CD4-positive, alpha-beta T cell treated with Interleukin-17A for 1 hour (primary cell): ENCODE measurements at regions not wholly inside any gene's neighbourhood (a gene's known extent, or its start where the extent isn't known, plus 50 kb on each side); places are given as distances from the start of the nearest gene placed in this dataset.
A peak's percentile ranks its signal among the peaks of the same experiment; 100 is the strongest.
"Not testable (repeated sequence)": the region's sequence is repeated elsewhere in the genome, so short reads cannot be mapped to it uniquely, and the experiment has no call there.

ENCODE experiments used
- DNase-seq: peaks from one replicate; pipeline ENCODE4 v3.0.0-alpha.2; 2020

DNA sequence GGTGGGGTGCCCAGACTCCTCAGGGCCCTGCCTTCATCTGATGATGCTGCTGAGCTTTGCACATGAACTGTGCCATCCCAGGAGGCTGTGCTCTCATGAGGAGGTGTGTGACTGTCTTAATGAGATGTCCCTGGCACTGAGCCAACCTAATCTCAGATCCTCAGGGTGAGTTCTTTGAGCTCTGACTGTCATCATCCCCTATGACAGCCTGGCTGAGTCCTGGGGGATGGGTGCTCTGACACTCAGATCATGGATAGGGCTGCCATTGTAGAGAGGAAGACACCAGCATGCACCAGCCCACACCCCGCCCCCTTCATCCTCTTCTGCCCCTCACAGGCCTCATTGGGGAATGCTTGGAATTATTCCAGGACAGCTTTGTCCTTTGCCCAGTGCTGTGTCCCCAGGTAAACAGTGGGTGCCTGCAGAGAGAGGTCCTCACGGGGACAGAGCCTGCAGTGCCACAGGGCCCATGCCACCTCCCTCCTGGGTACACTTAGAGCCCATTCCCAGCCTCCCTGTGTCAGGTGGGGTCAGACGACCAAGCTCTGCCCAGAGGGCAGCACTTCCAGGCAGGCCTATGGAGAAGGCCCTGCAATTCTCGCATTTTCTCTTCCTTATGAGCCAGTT, 310.1 kb upstream of the SFSWAP start:
- not testable (repeated sequence) for DNase-seq

DNA sequence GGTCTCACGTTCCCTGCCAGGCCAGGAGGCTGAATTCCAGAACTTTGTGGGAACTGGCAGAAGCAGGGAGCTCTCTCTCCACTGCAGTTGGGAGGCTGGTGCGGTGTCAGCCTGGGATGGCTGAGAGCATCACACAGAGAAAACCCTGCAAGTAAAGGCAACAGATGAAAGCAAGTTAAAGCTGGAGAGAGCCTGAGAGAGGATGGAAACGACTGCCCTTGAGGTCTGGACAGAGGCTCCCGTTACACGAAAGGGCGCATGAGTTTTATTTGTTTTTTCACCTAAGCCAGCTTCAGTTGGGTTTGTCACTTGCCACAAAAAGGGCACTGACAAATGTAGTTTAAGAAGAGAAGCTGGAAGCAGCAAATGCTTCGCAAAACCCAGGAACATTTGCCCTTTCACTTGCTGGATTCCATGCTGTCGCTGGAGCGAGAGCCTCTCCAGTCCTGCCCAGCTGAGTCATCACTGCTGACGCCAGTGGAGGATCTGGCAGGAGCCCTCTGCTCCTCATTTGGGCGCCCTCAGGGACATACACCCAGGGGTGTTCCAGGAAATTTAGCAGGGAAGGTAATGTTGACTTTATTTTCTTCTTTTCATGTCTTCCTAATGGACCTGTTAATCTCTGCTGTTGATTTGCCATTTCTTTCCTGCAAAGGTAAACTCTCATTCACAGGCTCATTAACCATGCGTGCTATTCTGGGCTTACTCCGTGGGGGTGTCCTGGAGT, 308.8 kb upstream of the SFSWAP start:
- not testable (repeated sequence) for DNase-seq

GRCh38 chr12:131402781-131403396, 308.0 kb upstream of the SFSWAP start:
- DNase-seq, result no peak

- DNase-seq, result no peak
These were observed 307.2 kb upstream of the SFSWAP start for GRCh38 chr12:131403676-131404075.

- no peak for DNase-seq
These were observed 306.2 kb upstream of the SFSWAP start for GRCh38 chr12:131404705-131405104.

DNA sequence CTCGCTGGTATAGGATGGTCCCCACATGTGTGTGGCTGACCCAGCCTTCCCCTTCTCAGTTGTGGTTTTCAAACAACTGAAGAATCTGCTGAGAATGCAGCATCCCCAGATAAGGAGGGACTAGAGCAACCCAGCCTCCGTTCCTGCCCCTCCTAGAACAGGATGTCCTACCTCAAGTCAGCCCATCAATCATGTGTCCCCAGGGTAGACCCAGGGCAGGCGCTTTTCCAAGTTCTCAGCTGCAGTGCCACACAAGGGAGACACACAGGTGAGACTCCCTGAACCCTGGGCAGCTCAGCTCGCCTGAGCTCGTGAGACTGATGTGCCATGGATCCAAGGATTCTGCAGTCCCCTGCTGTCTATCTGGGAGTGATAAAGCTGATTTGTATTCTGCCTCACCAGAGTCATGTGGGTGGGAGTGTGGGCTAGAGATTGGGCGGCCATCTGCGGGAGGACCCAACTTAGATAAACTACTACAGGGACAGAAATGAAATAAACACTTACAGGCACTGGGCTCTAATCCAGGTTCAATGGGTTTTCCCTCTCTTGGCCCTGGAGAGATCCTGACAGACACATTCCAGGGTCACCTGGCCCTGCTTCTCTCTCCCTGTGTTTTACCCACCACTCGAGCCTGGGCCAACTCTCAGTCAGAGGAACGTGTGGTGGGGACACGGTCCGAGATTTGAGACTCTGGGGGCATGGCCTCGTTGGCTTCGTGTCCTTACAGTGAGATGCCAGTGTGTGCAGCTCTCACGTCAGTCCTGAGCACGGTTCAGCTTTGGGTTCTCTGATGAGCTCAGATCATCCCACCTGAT, 303.5 kb upstream of the SFSWAP start:
- no peak for DNase-seq

GRCh38 chr12:131408036-131408365, 302.9 kb upstream of the SFSWAP start:
- DNase-seq, result no peak

DNA sequence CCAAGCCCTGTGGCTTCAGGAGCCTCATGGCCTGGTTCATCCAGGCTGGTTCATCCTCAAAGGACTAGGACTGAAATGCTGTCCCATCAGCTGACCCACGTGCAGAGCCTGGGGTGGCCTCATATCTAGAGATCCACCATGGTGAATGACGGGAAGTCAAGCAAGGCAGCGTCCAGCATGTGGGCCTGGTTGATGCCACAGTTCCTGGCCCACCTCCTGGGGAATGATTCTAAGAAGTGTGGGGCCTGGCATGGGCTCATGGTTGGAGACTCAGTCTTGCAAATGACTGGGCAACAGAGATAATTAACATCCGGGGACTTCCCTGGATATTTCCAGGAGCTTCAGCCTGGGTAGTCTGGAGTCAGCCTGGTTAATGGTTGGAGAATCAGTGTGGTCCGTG, 302.4 kb upstream of the SFSWAP start:
- DNase-seq, result no peak

GRCh38 chr12:131409211-131409610, 301.7 kb upstream of the SFSWAP start:
- DNase-seq, result no peak

GRCh38 chr12:131411827-131412226, 299.1 kb upstream of the SFSWAP start:
- DNase-seq, result not testable (repeated sequence)

DNA sequence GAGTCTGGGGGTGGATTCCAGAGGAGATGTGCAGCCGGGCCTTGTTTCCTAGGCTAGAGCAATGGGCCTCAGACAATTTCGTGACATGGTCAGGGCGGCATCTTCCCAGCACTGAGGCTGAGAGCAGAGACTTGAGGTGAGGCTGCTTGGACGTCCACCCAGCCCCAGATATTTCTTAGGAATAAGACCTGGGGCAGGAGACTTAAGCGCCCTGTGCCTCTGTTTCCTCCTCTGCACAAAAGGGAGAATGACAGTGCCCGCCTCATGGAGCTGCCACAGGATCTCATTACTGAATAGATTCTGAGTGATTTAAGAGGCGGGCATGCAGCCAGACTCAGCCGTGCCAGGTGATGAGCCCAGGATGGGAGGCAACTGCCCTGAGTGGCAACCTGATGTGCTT, 297.9 kb upstream of the SFSWAP start:
- no peak for DNase-seq

DNA sequence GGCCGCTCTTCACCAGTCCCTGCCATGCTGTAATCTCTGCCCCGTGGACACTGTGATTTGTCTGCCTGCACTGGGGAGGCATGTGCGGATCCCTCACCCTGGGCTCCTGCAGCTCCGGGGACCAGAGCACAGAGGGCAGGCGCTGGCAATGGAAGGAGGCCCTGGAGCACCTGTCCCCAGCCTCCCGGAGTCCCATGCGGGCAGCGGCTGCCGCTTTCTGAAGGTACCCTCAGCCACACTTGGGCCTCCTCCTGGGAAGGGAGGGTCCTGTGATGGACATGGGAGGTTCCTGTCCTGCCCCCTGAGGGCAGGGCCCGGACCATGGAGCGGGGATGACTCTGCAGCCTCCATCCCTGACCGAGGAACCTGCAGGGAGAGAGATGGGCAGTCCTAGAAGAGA, 297.4 kb upstream of the SFSWAP start:
- DNase-seq, result no peak

- DNase-seq, result not testable (repeated sequence)
These were observed 296.6 kb upstream of the SFSWAP start for GRCh38 chr12:131414155-131414922.

DNA sequence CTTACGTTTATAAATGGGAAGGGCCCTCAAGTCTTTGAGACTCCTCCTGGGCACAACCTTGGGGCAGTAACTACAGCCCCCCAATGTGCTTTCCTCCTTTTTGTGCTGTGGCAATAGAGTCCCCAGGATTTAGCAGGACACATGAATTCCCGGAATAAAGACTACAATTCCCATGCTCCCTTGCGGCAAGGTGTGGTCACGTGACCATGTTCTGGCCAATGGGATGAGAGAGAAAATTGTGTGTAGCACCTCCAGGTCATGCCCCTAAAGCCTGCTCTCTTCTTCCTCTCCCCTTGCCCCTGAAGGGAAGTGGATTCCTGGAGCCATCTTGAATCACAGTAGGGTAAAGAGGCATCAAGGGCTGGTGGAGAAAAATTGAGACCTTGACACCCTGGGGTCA, 295.1 kb upstream of the SFSWAP start:
- peak; percentile 10 for DNase-seq

GRCh38 chr12:131418121-131418520, 292.8 kb upstream of the SFSWAP start:
- no peak for DNase-seq

- no peak for DNase-seq
These were observed 292.0 kb upstream of the SFSWAP start for GRCh38 chr12:131418884-131419283.

- no peak for DNase-seq
These were observed 289.9 kb upstream of the SFSWAP start for GRCh38 chr12:131420867-131421447.

DNA sequence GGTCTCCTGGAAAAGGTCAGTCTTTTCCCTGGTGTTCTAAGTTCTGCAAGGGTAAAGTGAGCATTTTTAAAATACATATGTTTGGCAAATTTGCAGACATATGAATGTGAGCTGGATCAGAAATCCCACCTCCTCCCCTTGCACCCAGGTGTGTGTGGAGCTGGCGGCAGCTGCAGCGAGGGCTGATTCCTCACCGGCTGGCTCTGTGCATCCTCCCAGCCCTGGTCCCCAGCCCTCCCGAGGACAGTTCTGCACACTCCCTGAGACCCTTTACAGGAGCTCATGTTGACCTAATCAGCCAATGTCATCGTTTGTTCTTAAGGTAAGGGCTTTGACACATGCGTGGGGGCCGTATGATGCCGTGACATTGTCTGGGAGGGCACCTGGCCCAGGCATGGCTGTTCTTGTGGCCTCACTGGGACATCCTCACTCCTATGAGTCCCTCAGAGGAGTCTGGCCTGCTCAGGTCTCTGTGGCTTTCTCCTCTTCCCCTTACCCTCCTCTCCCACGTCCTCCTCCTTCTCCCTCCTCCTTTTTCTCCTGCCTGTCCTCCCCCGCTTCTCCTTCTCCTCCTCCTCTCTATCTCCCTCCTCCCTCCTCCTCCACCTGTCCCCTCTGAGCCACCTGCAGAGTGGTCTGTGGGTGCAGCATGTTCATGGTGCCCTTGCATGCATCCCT, 289.2 kb upstream of the SFSWAP start:
- no peak for DNase-seq

DNA sequence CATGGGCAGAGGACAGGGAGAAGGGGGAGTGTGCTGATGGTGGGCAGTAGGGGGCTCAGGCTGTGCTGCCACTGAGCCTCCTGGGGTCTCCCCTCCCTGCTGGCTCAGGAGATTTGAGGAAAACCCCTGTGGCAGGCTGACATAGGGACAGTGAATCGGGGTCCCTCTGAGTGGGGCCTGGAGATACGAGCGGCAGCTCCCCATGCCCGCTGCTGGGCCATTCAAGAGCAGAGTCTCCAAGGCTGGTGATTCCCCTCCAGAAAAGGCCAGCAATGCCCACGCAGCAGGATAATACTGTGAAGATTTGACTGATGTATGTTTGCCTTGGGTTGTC, 288.7 kb upstream of the SFSWAP start:
- no peak for DNase-seq

DNA sequence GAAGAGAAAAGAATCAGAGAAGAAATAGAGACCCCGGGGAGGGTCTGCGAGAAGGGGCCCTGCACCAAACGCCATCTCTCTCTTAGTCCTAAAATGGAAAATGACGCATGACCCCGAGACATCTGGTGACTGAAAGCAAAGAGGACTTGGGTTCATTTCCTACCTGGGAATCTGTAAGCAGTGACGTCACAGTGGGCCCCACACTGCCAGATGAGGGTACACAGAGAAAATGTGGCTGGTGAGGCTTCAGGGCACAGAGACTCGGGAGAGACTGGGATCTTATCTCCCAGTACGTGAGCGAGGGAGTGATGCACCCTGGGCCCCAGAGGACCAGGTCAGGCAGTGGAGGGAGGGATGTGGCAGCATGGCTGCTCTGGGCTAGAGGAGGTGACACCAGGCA, 288.1 kb upstream of the SFSWAP start:
- DNase-seq, result no peak

DNA sequence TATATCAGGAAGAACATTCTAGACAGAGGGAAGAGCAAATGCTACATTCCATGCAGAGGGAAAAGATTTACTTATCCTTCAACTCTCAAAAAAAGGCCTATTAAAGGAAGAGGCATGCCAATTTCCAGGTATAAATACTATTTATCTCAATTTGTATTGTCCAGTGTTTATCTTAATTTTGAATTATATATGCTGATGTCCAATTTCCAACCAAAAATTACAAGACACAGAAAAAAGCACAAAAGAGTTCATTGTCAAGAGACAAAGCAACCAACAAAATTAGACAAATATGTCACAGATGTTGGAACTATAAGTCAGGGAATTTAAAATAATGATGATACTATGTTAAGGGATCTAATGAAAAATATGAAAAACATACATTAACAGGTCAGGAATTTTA, 286.6 kb upstream of the SFSWAP start:
- DNase-seq, result no peak
